Neural crest cell (in vitro differentiated cells): ENCODE measurements at regions not wholly inside any gene's neighbourhood (a gene's known extent, or its start where the extent isn't known, plus 50 kb on each side); places are given as distances from the start of the nearest gene placed in this dataset.

Source experiments
- DNase-seq: peaks from one replicate; pipeline ENCODE4 v3.0.0; 2021; ENCODE audit warnings: low read depth, mixed read lengths, low spot score
- H3K27ac Mint-ChIP-seq: one replicate; pipeline ENCODE4 v1.8.0; 2021; ENCODE audit warnings: mild to moderate bottlenecking, mixed read lengths; ENCODE audit not compliant: unreplicated experiment
- H3K27me3 Mint-ChIP-seq: 2 replicates; pipeline ENCODE4 v1.8.0; 2021; ENCODE audit warnings: low read depth, mild to moderate bottlenecking, mixed read lengths
- H3K36me3 Mint-ChIP-seq: 2 replicates; pipeline ENCODE4 v1.8.0; 2021; ENCODE audit warnings: low read depth, mild to moderate bottlenecking, mixed read lengths
- H3K4me1 Mint-ChIP-seq: 2 replicates; pipeline ENCODE4 v1.8.0; 2021; ENCODE audit warnings: mixed read lengths
- H3K4me3 Mint-ChIP-seq: one replicate; pipeline ENCODE4 v1.8.0; 2021; ENCODE audit warnings: mild to moderate bottlenecking, mixed read lengths
- H3K9me3 Mint-ChIP-seq: 2 replicates; pipeline ENCODE4 v1.8.0; 2021; ENCODE audit warnings: mixed read lengths
- CTCF ChIP-seq: fragments of 200-600 bp; sonication (generic); conservative IDR thresholded peaks from 2 replicates; pipeline ENCODE4 v1.5.0; 2021; ENCODE audit warnings: antibody characterized with exemption, mild to moderate bottlenecking

GRCh38 chr4:31678356-31678755, 958.2 kb downstream of the PCDH7 start:
- Mint-ChIP-seq H3K4me3 (no peak overlapping the region), H3K27ac (no peak overlapping the region), H3K36me3 (no peaks in the 10 kb centered on the region), H3K9me3 (no peaks in the 10 kb centered on the region), H3K4me1 (no peaks in the 10 kb centered on the region), H3K27me3 (no peaks in the 10 kb centered on the region)
- TF ChIP-seq CTCF = no peak
- DNase-seq = no peak

- no peaks in the 10 kb centered on the region for H3K27me3 Mint-ChIP-seq
- no peaks in the 10 kb centered on the region for H3K36me3 Mint-ChIP-seq
- no peak for DNase-seq
Observed at GRCh38 chr4:31682796-31683195, 962.6 kb downstream of the PCDH7 start.

GRCh38 chr4:31687717-31688342, 967.7 kb downstream of the PCDH7 start:
- Mint-ChIP-seq H3K4me1 (no peaks in the 10 kb centered on the region), H3K27ac (no peak overlapping the region), H3K9me3 (peaks cover 7% of the 10 kb centered on the region), H3K27me3 (no peaks in the 10 kb centered on the region), H3K36me3 (no peaks in the 10 kb centered on the region), H3K4me3 (no peak overlapping the region)
- TF ChIP-seq CTCF = no peak
- DNase-seq = no peak

More at GRCh38 chr4:31682796-31683195, 962.6 kb downstream of the PCDH7 start:
- H3K4me3 Mint-ChIP-seq = no peak overlapping the region
- H3K9me3 Mint-ChIP-seq = peaks cover 3% of the 10 kb centered on the region
- no peak overlapping the region for H3K27ac Mint-ChIP-seq
- H3K4me1 Mint-ChIP-seq = no peaks in the 10 kb centered on the region
- no peak for TF ChIP-seq CTCF

GRCh38 chr4:31692399-31692940, 972.3 kb downstream of the PCDH7 start:
- no peaks in the 10 kb centered on the region for H3K36me3 Mint-ChIP-seq
- no peak for DNase-seq
- H3K4me1 Mint-ChIP-seq = no peaks in the 10 kb centered on the region
- no peak for TF ChIP-seq CTCF
- H3K27ac Mint-ChIP-seq = no peak overlapping the region
- H3K4me3 Mint-ChIP-seq = no peak overlapping the region
- H3K9me3 Mint-ChIP-seq = peaks cover 10% of the 10 kb centered on the region
- no peaks in the 10 kb centered on the region for H3K27me3 Mint-ChIP-seq

GRCh38 chr4:31701256-31701655, 981.1 kb downstream of the PCDH7 start:
- Mint-ChIP-seq H3K27ac (no peak overlapping the region), H3K27me3 (no peaks in the 10 kb centered on the region), H3K4me3 (no peak overlapping the region), H3K36me3 (peaks cover 8% of the 10 kb centered on the region), H3K4me1 (no peaks in the 10 kb centered on the region), H3K9me3 (peaks cover 14% of the 10 kb centered on the region)
- no peak for DNase-seq
- no peak for TF ChIP-seq CTCF
